Panc1 (cell line): ENCODE measurements at regions not wholly inside any gene's neighbourhood (a gene's known extent, or its start where the extent isn't known, plus 50 kb on each side); places are given as distances from the start of the nearest gene placed in this dataset.

Experiments used
- ATAC-seq: fragments of 200-7000 bp; cut with Tn5 transposase; 2 replicates; pipeline ENCODE4 v1.9.1; 2020; ENCODE audit warnings: mild to moderate bottlenecking, moderate library complexity
- BruUV-seq: library from RNA; stranded (reverse); fragments of 400-500 nt; replicated peaks from 2 replicates; lab custom pipeline; 2021; lab: Mats Ljungman, UMichigan
- CTCF ChIA-PET: fragments of 300-600 bp; sonication (Branson Sonifier 250); formaldehyde crosslinking; loops from one replicate; lab custom pipeline; 2022; ENCODE audit warnings: antibody characterized with exemption; lab: Charles Lee
- POLR2A ChIA-PET: fragments of 300-600 bp; sonication (Branson Sonifier 250); formaldehyde crosslinking; loops from one replicate; lab custom pipeline; 2022; ENCODE audit warnings: antibody characterized with exemption; lab: Charles Lee
- DNase-seq: peaks from one replicate; pipeline ENCODE4 v3.0.0-alpha.2; 2010; ENCODE audit warnings: low read depth, low spot score
- H3K27ac ChIP-seq: 2 replicates; pipeline ENCODE4 v1.5.1; 2011; ENCODE audit warnings: mild to moderate bottlenecking, low read length, inconsistent platforms
- H3K27me3 ChIP-seq: fragments of 200-500 bp; sonication (Bioruptor generic); 2 replicates; pipeline ENCODE4 v1.6.0; 2014; ENCODE audit warnings: low read length, inconsistent platforms; ENCODE audit not compliant: control insufficient read depth, insufficient read depth
- H3K36me3 ChIP-seq: fragments of 200-500 bp; sonication (Bioruptor generic); 2 replicates; pipeline ENCODE4 v1.5.1; 2014; ENCODE audit warnings: inconsistent platforms, mild to moderate bottlenecking, low read length, moderate library complexity; ENCODE audit not compliant: control insufficient read depth, insufficient read depth
- H3K4me1 ChIP-seq: 2 replicates; pipeline ENCODE4 v1.5.1; 2011; ENCODE audit warnings: inconsistent platforms, mild to moderate bottlenecking, low read length, moderate library complexity; ENCODE audit not compliant: control insufficient read depth, insufficient read depth
- H3K4me3 ChIP-seq, 2 experiments: 2 replicates each; pipeline ENCODE4 v1.5.1; 2011 to 2012; ENCODE audit warnings: low read depth in 2 of 2, low read length in 2 of 2, mild to moderate bottlenecking in 2 of 2, inconsistent platforms in 1 of 2, moderate library complexity in 1 of 2
- H3K9me3 ChIP-seq: fragments of 200-500 bp; sonication (Bioruptor generic); 2 replicates; pipeline ENCODE4 v1.5.1; 2014; ENCODE audit warnings: low read depth, mild to moderate bottlenecking, inconsistent platforms, low read length, moderate library complexity; ENCODE audit not compliant: control insufficient read depth, insufficient read depth
- POLR2AphosphoS5 ChIP-seq: IDR thresholded peaks from 2 replicates; pipeline ENCODE4 v1.6.1; 2012; ENCODE audit warnings: mild to moderate bottlenecking, low read depth, low read length, moderate library complexity
- SIN3A ChIP-seq: IDR thresholded peaks from 2 replicates; pipeline ENCODE4 v1.6.1; 2012; ENCODE audit warnings: low read depth, mild to moderate bottlenecking, low read length, moderate library complexity, borderline replicate concordance; ENCODE audit not compliant: insufficient read depth
- TCF7L2 ChIP-seq: IDR thresholded peaks from 2 replicates; pipeline ENCODE4 v1.6.1; 2011; ENCODE audit warnings: mild to moderate bottlenecking, low read depth, low read length, inconsistent platforms
- in situ Hi-C: cut with HindIII; loops from 2 replicates; pipeline ENCODE4 v1.10.0; 2016; ENCODE audit warnings: low sequenced_read_pairs, low pct_unique_long_range_greater_than_20kb
- intact Hi-C: fragments of 100-400 bp; cut with micrococcal nuclease; formaldehyde crosslinking; loops from one replicate; pipeline ENCODE4 v1.10.0; 2022; ENCODE audit not compliant: unreplicated experiment
- TF ChIP-seq, protein P1 (sequence below): fragments of 450-650 bp; IDR thresholded peaks from 2 replicates; pipeline ENCODE4 v1.5.1; 2017; ENCODE audit warnings: mild to moderate bottlenecking
- TF ChIP-seq, protein P2 (sequence below), 2 experiments: IDR thresholded peaks; 2 replicates each; pipeline ENCODE4 v1.6.1; 2011 to 2012; ENCODE audit warnings: low read depth in 2 of 2, control low read depth in 1 of 2, low read length in 1 of 2, mild to moderate bottlenecking in 1 of 2, moderate library complexity in 1 of 2; ENCODE audit not compliant: insufficient read depth in 1 of 2

DNA sequence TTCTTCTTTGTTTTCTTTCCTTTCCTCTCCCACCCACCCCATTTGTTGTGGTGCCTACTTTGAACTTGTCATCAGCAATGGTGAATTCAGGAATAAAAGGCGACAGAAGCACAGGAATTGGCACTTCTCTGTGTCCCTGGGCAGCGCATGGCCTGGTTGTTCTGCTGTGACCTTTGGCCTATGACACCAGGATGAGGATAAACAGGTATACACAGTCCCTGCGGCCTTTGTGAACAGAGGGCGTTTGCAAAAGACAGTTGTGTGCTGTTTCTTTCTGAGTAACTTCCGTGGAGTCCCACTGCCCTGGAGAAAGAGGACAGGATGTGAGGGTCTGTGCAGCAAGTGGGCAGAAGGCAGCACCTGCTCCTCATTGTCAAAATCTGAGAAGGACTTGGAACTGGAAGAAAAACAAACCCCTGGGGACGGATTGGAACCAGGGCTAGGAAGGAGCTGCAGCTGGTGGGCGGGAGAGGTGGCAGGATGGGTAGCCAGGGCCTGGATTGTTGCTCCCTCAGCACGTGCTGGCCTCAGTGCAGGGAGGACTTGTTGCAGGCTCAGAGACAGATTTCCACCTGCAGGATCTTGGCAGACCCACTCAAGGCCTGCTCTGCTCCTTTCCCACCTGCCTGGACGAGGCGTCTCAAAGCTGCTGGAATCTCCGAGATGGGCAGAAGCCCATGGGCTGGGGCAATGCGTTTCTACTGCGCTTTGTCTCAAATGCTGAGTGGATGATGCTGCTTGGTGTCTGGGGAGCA, 159.5 kb downstream of the ACKR3 start:
- in situ Hi-C loops (no loop called here), intact Hi-C loops (no loop called here)
- Histone ChIP-seq H3K9me3 (no peaks in the 10 kb centered on the region), H3K4me3 (no peak overlapping the region), H3K27me3 (no peaks in the 10 kb centered on the region; the same call in none of the 2 replicates), H3K4me1 (no peaks in the 10 kb centered on the region), H3K36me3 (no peaks in the 10 kb centered on the region), H3K27ac (no peak overlapping the region)
- POLR2A ChIA-PET: no interaction called here
- no TSS peak for BruUV-seq
- no peak for ATAC-seq
- DNase-seq: no peak
- CTCF ChIA-PET: no interaction called here
- TF ChIP-seq, protein P1, sequence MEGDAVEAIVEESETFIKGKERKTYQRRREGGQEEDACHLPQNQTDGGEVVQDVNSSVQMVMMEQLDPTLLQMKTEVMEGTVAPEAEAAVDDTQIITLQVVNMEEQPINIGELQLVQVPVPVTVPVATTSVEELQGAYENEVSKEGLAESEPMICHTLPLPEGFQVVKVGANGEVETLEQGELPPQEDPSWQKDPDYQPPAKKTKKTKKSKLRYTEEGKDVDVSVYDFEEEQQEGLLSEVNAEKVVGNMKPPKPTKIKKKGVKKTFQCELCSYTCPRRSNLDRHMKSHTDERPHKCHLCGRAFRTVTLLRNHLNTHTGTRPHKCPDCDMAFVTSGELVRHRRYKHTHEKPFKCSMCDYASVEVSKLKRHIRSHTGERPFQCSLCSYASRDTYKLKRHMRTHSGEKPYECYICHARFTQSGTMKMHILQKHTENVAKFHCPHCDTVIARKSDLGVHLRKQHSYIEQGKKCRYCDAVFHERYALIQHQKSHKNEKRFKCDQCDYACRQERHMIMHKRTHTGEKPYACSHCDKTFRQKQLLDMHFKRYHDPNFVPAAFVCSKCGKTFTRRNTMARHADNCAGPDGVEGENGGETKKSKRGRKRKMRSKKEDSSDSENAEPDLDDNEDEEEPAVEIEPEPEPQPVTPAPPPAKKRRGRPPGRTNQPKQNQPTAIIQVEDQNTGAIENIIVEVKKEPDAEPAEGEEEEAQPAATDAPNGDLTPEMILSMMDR: no peak
- TF ChIP-seq SIN3A (no peak), TCF7L2 (no peak), POLR2AphosphoS5 (no peak)
- TF ChIP-seq, protein P2, sequence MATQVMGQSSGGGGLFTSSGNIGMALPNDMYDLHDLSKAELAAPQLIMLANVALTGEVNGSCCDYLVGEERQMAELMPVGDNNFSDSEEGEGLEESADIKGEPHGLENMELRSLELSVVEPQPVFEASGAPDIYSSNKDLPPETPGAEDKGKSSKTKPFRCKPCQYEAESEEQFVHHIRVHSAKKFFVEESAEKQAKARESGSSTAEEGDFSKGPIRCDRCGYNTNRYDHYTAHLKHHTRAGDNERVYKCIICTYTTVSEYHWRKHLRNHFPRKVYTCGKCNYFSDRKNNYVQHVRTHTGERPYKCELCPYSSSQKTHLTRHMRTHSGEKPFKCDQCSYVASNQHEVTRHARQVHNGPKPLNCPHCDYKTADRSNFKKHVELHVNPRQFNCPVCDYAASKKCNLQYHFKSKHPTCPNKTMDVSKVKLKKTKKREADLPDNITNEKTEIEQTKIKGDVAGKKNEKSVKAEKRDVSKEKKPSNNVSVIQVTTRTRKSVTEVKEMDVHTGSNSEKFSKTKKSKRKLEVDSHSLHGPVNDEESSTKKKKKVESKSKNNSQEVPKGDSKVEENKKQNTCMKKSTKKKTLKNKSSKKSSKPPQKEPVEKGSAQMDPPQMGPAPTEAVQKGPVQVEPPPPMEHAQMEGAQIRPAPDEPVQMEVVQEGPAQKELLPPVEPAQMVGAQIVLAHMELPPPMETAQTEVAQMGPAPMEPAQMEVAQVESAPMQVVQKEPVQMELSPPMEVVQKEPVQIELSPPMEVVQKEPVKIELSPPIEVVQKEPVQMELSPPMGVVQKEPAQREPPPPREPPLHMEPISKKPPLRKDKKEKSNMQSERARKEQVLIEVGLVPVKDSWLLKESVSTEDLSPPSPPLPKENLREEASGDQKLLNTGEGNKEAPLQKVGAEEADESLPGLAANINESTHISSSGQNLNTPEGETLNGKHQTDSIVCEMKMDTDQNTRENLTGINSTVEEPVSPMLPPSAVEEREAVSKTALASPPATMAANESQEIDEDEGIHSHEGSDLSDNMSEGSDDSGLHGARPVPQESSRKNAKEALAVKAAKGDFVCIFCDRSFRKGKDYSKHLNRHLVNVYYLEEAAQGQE (IDR thresholded peaks at IDR 0.05; ENCODE audit: insufficient read depth in 1 of 2, low read depth in 2 of 2, low read length in 1 of 2): no peak

DNA sequence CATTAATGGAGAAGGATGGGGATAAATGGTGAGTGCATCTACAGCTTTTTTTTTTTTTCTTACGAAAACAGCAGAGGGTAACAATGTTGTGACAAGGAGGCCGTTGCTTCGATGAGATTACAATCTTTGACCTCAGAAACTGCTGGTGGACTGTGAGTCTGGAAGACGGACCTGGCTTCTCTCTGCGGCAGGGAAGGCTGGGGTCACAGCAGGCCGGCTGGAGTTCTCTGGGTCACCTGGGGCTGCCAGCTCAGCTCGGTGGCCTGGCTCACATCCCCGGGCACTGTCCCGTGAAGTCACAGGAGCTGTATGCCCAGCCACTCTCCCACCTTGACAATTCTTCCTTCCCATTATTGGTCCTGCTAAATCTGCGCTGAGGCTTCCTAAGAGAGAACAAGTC, 160.8 kb downstream of the ACKR3 start:
- ATAC-seq (no peak), DNase-seq (no peak)
- no peaks in the 10 kb centered on the region for H3K9me3 ChIP-seq
- no TSS peak for BruUV-seq
- POLR2A ChIA-PET: interaction anchor here (0.6 kb wide), 1 partner anchor 177 kb away, joined by 3 read pairs; no protein-coding TSS in a partner anchor
- TF ChIP-seq, protein P1: no peak
- no peak for TF ChIP-seq POLR2AphosphoS5
- TF ChIP-seq, protein P2 (IDR thresholded peaks at IDR 0.05; ENCODE audit: insufficient read depth in 1 of 2, low read depth in 2 of 2, low read length in 1 of 2): no peak
- no peak for TF ChIP-seq SIN3A
- no peak for TF ChIP-seq TCF7L2
- no peak overlapping the region for H3K4me3 ChIP-seq
- in situ Hi-C loops (no loop called here), intact Hi-C loops (no loop called here)
- no peaks in the 10 kb centered on the region for H3K4me1 ChIP-seq
- no peak overlapping the region for H3K27ac ChIP-seq
- CTCF ChIA-PET: no interaction called here
- peaks cover 5% of the 10 kb centered on the region for H3K27me3 ChIP-seq
- no peaks in the 10 kb centered on the region for H3K36me3 ChIP-seq
